Peyer's patch (tissue), 4 donors: ENCODE measurements at regions not wholly inside any gene's neighbourhood (a gene's known extent, or its start where the extent isn't known, plus 50 kb on each side); places are given as distances from the start of the nearest gene placed in this dataset.

ENCODE experiments used
- CTCF ChIP-seq, 6 experiments: fragments of 450-650 bp in 4 of 6; fragments of 200-600 bp in 2 of 6; sonication (generic) in 1 of 6; IDR thresholded peaks; one replicate each; pipeline ENCODE4 v1.5.1; 2017 to 2019; ENCODE audit warnings: antibody characterized with exemption in 6 of 6, mild to moderate bottlenecking in 3 of 6, moderate library complexity in 1 of 6
- POLR2A ChIP-seq, 2 donors: fragments of 450-650 bp; IDR thresholded peaks; one replicate each; pipeline ENCODE4 v1.5.1; 2017; ENCODE audit warnings: antibody characterized with exemption in 2 of 2, mild to moderate bottlenecking in 2 of 2, moderate library complexity in 2 of 2

GRCh38 chr3:170732660-170733245 is 137.2 kb downstream of the RPL22L1 start:
- no peak for TF ChIP-seq CTCF (IDR thresholded peaks at IDR 0.05)
- TF ChIP-seq POLR2A (IDR thresholded peaks at IDR 0.05): no peak
